Lower leg skin (tissue), 3 donors: ENCODE measurements at regions not wholly inside any gene's neighbourhood (a gene's known extent, or its start where the extent isn't known, plus 50 kb on each side); places are given as distances from the start of the nearest gene placed in this dataset.

Experiments
- POLR2A ChIP-seq, 2 donors: fragments of 450-650 bp; IDR thresholded peaks; one replicate each; pipeline ENCODE4 v1.6.1; 2016 to 2017; ENCODE audit warnings: antibody characterized with exemption in 2 of 2, mild to moderate bottlenecking in 1 of 2, moderate library complexity in 1 of 2
- TF ChIP-seq, protein P1 (sequence below), 3 donors: fragments of 450-650 bp; IDR thresholded peaks; one replicate each; pipeline ENCODE4 v1.5.1; 2016; ENCODE audit warnings: antibody characterized with exemption in 3 of 3, mild to moderate bottlenecking in 3 of 3, moderate library complexity in 2 of 3

GRCh38 chr5:53167836-53168235 lies 58.3 kb upstream of the MOCS2 start:
- TF ChIP-seq, protein P1, sequence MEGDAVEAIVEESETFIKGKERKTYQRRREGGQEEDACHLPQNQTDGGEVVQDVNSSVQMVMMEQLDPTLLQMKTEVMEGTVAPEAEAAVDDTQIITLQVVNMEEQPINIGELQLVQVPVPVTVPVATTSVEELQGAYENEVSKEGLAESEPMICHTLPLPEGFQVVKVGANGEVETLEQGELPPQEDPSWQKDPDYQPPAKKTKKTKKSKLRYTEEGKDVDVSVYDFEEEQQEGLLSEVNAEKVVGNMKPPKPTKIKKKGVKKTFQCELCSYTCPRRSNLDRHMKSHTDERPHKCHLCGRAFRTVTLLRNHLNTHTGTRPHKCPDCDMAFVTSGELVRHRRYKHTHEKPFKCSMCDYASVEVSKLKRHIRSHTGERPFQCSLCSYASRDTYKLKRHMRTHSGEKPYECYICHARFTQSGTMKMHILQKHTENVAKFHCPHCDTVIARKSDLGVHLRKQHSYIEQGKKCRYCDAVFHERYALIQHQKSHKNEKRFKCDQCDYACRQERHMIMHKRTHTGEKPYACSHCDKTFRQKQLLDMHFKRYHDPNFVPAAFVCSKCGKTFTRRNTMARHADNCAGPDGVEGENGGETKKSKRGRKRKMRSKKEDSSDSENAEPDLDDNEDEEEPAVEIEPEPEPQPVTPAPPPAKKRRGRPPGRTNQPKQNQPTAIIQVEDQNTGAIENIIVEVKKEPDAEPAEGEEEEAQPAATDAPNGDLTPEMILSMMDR (IDR thresholded peaks at IDR 0.05) = no peak
- TF ChIP-seq POLR2A (IDR thresholded peaks at IDR 0.05) = no peak
